ENCODE measurements at regions not wholly inside any gene's neighbourhood (a gene's known extent, or its start where the extent isn't known, plus 50 kb on each side); places are given as distances from the start of the nearest gene placed in this dataset.

DNA sequence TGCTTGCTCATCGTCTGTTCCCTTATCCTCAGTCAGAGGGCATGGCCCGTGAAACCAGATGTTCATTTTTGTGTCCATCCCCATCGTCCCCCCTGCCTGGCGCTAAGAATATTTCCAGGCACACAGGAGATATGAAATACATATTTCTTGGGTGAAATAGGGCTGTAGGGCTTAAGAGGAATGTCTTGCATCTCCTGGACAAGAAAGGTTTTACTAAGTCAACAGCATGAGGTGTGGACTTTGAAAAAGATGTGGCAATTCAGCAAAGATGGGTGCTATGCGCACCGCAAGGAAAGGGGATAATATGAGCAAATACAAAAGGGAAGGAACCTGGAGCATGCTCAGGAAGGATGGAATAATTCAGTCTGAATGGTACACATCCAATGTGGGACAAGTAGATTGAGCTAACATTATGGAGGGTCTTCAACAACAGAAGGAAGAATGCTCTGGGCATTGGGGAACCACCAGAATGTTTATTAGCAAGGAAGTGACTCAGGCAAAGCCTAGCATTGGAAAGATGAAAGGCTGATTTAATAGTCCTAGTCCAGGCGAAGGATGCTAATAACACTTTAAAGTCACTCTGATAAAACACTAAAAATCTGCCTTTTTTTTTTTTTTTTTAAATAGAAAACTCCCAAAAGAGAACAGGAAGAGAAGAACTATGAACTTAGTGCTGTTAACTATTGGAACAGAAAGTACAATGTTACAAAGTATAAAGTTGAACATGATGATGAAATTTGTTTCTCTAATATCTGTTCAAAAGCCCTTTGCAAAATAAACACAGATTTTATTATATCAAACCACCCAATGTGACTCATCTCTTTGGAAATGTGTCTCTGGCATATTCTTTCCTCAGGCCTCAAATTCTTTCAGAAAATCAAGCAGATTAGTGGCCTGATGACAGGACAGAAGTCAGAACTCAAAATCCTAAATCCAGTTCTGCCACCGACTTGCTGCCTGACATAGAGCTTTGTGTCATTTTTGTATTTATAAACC is 449.5 kb downstream of the BCAT1 start:
- TF ChIP-seq, protein P1, sequence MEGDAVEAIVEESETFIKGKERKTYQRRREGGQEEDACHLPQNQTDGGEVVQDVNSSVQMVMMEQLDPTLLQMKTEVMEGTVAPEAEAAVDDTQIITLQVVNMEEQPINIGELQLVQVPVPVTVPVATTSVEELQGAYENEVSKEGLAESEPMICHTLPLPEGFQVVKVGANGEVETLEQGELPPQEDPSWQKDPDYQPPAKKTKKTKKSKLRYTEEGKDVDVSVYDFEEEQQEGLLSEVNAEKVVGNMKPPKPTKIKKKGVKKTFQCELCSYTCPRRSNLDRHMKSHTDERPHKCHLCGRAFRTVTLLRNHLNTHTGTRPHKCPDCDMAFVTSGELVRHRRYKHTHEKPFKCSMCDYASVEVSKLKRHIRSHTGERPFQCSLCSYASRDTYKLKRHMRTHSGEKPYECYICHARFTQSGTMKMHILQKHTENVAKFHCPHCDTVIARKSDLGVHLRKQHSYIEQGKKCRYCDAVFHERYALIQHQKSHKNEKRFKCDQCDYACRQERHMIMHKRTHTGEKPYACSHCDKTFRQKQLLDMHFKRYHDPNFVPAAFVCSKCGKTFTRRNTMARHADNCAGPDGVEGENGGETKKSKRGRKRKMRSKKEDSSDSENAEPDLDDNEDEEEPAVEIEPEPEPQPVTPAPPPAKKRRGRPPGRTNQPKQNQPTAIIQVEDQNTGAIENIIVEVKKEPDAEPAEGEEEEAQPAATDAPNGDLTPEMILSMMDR (IDR thresholded peaks at IDR 0.05; ENCODE audit: low read depth, low read length) = no peak
- TF ChIP-seq EZH2phosphoT487 (IDR thresholded peaks at IDR 0.05; ENCODE audit: low read depth) = no peak

Measured in OCI-LY3 (cell line).